ENCODE measurements at regions not wholly inside any gene's neighbourhood (a gene's known extent, or its start where the extent isn't known, plus 50 kb on each side); places are given as distances from the start of the nearest gene placed in this dataset.
"Not testable (repeated sequence)": the region's sequence is repeated elsewhere in the genome, so short reads cannot be mapped to it uniquely, and the experiment has no call there.

- no peak for DNase-seq
These were observed 374.4 kb downstream of the SPRY2 start for GRCh38 chr13:79966493-79966895.

- DNase-seq = no peak
These were observed 374.9 kb downstream of the SPRY2 start for GRCh38 chr13:79966059-79966458.

GRCh38 chr13:79946556-79946955, 394.4 kb downstream of the SPRY2 start:
- no peak for DNase-seq

- DNase-seq = no peak
These were observed 397.4 kb downstream of the SPRY2 start for GRCh38 chr13:79943346-79944023.

GRCh38 chr13:79941752-79942151, 399.2 kb downstream of the SPRY2 start:
- no peak for DNase-seq

- no peak for DNase-seq
These were observed 401.2 kb downstream of the SPRY2 start for GRCh38 chr13:79939689-79940088.

- DNase-seq = no peak
These were observed 403.1 kb downstream of the SPRY2 start for GRCh38 chr13:79937771-79938216.

GRCh38 chr13:79937311-79937710, 403.6 kb downstream of the SPRY2 start:
- DNase-seq = no peak

- DNase-seq = no peak
These were observed 404.4 kb downstream of the SPRY2 start for GRCh38 chr13:79936368-79937136.

- DNase-seq = no peak
These were observed 405.8 kb downstream of the SPRY2 start for GRCh38 chr13:79935121-79935520.

- DNase-seq = no peak
These were observed 407.5 kb downstream of the SPRY2 start for GRCh38 chr13:79933389-79933788.

GRCh38 chr13:79932556-79932955, 408.4 kb downstream of the SPRY2 start:
- DNase-seq = no peak

GRCh38 chr13:79923973-79924556, 416.9 kb downstream of the SPRY2 start:
- DNase-seq = not testable (repeated sequence)

- DNase-seq = no peak
These were observed 421.8 kb downstream of the SPRY2 start for GRCh38 chr13:79919091-79919490.

GRCh38 chr13:79918620-79919019, 422.3 kb downstream of the SPRY2 start:
- DNase-seq = no peak

GRCh38 chr13:79917628-79918027, 423.3 kb downstream of the SPRY2 start:
- DNase-seq = no peak

GRCh38 chr13:79915114-79915811, 425.7 kb downstream of the SPRY2 start:
- DNase-seq = no peak

GRCh38 chr13:79913141-79913827, 427.6 kb downstream of the SPRY2 start:
- DNase-seq = no peak

- DNase-seq = no peak
These were observed 428.5 kb downstream of the SPRY2 start for GRCh38 chr13:79912403-79912802.

GRCh38 chr13:79910875-79911540, 429.9 kb downstream of the SPRY2 start:
- DNase-seq = no peak

- no peak for DNase-seq
These were observed 428.7 kb downstream of the NDFIP2 start for GRCh38 chr13:79909644-79910043.

GRCh38 chr13:79908381-79908780, 427.4 kb downstream of the NDFIP2 start:
- no peak for DNase-seq
